T-helper 17 cell (primary cell): ENCODE measurements at regions not wholly inside any gene's neighbourhood (a gene's known extent, or its start where the extent isn't known, plus 50 kb on each side); places are given as distances from the start of the nearest gene placed in this dataset.
"Not testable (repeated sequence)": the region's sequence is repeated elsewhere in the genome, so short reads cannot be mapped to it uniquely, and the experiment has no call there.

ENCODE experiments used
- ATAC-seq: fragments of 150-1000 bp; cut with Tn5 transposase; 2 replicates; pipeline ENCODE4 v1.10.0; 2021; ENCODE audit warnings: mild to moderate bottlenecking, moderate library complexity
- DNase-seq, 3 donors: peaks; one replicate each; pipeline versions ENCODE4 v3.0.0 to v3.0.0-alpha.2; 2020 to 2021
- H3K9me3 ChIP-seq: one replicate; pipeline ENCODE4 v1.7.0; 2013; ENCODE audit warnings: low read length, mild to moderate bottlenecking; ENCODE audit not compliant: control insufficient read depth, poor library complexity, severe bottlenecking
- H3K27ac Mint-ChIP-seq: one replicate; pipeline ENCODE4 v1.8.0; 2022; ENCODE audit warnings: mild to moderate bottlenecking, moderate library complexity, mixed read lengths
- H3K27me3 Mint-ChIP-seq: one replicate; pipeline ENCODE4 v1.8.0; 2022; ENCODE audit warnings: mixed read lengths
- H3K36me3 Mint-ChIP-seq: one replicate; pipeline ENCODE4 v1.8.0; 2022; ENCODE audit warnings: low read depth, mixed read lengths
- H3K4me1 Mint-ChIP-seq: one replicate; pipeline ENCODE4 v1.8.0; 2022; ENCODE audit warnings: mild to moderate bottlenecking, mixed read lengths
- H3K4me3 Mint-ChIP-seq: one replicate; pipeline ENCODE4 v1.8.0; 2022; ENCODE audit warnings: mild to moderate bottlenecking, moderate library complexity, mixed read lengths

DNA sequence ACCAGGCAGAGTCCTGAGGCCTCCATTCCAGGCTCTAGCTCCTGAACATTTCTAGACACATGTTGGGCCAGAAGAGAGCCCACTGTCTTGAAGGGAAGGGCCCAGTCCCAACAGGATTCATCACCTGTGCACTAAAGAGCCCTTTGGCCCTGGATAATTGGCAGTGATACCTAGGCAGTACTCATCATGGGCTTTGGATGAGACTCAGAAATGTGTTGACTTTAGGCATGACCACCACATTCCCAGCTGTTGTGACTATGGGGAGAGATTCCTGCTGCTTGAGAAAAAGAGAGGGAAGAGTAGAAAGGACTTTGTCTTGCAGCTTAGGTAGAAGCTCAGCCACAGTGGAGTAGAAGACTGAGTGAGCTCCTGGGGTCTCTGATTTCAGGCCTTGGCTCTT, 138.4 kb upstream of the DAPK1 start:
- no peak overlapping the region for H3K27ac Mint-ChIP-seq
- ATAC-seq: no peak
- no peaks in the 10 kb centered on the region for H3K9me3 ChIP-seq
- no peaks in the 10 kb centered on the region for H3K4me1 Mint-ChIP-seq
- H3K36me3 Mint-ChIP-seq: no peaks in the 10 kb centered on the region
- H3K4me3 Mint-ChIP-seq: no peak overlapping the region
- peaks cover 19% of the 10 kb centered on the region for H3K27me3 Mint-ChIP-seq
- DNase-seq: no peak

DNA sequence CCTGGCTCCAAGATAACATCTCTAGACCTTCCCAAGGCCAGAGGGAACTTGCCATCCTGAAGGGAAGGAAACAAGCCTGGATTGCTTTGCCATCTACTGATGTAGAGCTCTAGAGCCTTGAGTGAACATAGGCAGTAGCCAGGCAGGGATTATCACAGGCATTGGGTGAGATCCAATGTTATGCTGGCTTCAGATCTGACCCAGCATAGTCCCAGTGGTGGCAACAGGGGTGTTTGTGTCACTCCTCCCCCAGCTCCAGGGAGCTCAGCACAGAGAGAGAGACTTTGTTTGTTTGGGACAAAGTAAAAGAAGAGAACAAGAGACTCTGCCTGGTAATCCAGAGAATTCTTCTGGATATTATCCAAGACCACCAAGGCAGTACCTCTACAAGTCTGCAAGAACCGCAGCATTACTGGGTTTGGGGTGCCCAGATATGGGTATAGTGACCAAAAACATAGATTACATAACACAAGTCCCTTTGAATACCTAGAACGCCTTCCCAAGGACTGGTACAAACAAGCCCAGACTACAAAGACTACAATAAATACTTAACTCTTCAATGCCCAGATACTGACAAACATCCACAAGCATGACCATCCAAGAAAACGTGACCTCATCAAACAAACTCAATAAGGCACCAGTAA, 137.6 kb upstream of the DAPK1 start:
- no peak overlapping the region for H3K27ac Mint-ChIP-seq

DNA sequence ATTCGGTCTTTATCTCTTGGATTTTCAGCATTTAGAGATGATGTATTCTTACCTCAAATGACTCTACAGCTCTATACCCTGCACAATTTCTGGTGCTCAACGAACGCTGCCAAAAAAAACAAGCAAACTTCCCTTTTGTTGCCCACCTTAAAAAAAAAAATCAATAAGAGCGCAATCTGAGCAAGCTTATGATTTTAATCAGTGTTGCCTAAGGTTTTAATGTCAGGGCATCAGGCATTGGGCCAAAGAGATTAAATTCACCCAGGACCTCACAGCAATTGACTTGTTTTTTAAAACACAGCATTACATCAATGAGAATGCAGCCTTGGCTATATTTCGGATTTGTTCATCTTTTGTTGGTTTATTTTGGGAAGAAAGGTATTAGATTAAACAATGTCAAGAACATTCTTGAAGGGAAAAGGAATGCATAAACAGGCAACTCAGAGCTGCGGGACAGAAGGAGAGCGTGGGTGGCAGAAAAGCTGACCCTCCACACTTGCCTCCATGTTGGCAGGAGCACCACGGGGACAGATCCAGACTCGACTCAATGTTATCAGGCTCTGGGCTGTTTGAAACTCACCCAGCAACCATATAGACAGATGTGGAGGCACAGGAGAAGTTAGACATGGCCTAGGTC, 127.5 kb upstream of the DAPK1 start:
- Mint-ChIP-seq H3K36me3 (no peaks in the 10 kb centered on the region), H3K27me3 (peaks cover 30% of the 10 kb centered on the region), H3K4me3 (no peak overlapping the region), H3K27ac (no peak overlapping the region), H3K4me1 (peaks cover 6% of the 10 kb centered on the region)
- DNase-seq: no peak
- no peaks in the 10 kb centered on the region for H3K9me3 ChIP-seq
- no peak for ATAC-seq

More for the DNA sequence above, 137.6 kb upstream of the DAPK1 start:
- ATAC-seq: no peak
- DNase-seq: no peak
- Mint-ChIP-seq H3K36me3 (no peaks in the 10 kb centered on the region), H3K4me3 (no peak overlapping the region), H3K27me3 (peaks cover 19% of the 10 kb centered on the region), H3K4me1 (no peaks in the 10 kb centered on the region)
- H3K9me3 ChIP-seq: no peaks in the 10 kb centered on the region

DNA sequence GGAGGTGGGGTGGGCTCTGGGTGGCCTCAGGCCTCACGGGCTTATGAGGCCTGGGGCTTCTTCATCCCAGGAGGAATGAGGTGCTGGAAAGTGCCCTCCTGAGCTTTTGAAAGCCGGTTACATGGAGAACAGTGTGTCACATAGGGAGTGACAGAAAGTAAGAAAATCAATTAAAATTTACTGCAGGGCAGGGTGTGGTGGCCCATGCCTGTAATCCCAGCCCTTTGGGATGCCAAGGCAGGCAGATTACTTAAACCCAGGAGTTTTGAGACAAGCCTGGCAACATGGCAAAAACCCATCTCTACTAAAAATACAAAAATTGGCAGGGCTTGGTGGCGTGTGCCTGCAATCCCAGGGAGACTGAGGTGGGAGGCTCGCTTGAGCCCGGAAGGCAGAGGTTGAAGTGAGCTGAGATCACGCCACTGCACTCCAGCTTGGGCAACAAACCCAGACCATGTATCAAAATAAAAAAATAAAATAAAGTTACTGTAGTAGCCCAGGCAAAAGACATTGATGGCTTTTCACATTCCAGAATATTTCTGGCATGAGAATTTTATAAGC, 125.8 kb upstream of the DAPK1 start:
- Mint-ChIP-seq H3K27ac (no peak overlapping the region), H3K4me3 (no peak overlapping the region), H3K27me3 (peaks cover 41% of the 10 kb centered on the region), H3K4me1 (peaks cover 6% of the 10 kb centered on the region), H3K36me3 (no peaks in the 10 kb centered on the region)
- ATAC-seq (no peak), DNase-seq (no peak)
- no peaks in the 10 kb centered on the region for H3K9me3 ChIP-seq

DNA sequence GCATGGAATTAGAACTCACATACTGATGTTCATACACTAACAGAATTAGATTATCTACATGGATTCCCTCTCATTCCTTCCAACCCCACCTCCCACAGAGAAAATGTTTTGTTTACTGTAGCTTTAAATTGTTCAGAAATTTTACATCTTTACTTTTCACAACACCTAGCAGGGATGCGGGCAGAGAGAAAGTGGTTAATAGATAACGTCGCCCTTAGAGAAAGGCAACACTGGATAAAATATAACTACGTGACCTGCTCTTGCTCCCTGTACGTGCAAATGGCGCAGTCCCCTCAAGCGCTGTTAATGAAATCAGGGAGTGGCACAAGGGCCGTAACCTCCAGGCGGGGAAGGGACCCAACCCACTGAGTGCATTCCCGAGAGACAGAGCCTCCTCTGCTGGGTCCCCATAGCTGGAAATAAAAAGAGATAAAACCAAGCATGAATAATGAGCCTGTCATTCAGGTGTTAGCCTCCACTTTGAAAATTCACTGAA, 125.3 kb upstream of the DAPK1 start:
- Mint-ChIP-seq H3K4me3 (no peak overlapping the region), H3K27ac (no peak overlapping the region), H3K27me3 (peaks cover 44% of the 10 kb centered on the region), H3K36me3 (no peaks in the 10 kb centered on the region), H3K4me1 (peaks cover 6% of the 10 kb centered on the region)
- ATAC-seq (no peak), DNase-seq (no peak)
- no peaks in the 10 kb centered on the region for H3K9me3 ChIP-seq

DNA sequence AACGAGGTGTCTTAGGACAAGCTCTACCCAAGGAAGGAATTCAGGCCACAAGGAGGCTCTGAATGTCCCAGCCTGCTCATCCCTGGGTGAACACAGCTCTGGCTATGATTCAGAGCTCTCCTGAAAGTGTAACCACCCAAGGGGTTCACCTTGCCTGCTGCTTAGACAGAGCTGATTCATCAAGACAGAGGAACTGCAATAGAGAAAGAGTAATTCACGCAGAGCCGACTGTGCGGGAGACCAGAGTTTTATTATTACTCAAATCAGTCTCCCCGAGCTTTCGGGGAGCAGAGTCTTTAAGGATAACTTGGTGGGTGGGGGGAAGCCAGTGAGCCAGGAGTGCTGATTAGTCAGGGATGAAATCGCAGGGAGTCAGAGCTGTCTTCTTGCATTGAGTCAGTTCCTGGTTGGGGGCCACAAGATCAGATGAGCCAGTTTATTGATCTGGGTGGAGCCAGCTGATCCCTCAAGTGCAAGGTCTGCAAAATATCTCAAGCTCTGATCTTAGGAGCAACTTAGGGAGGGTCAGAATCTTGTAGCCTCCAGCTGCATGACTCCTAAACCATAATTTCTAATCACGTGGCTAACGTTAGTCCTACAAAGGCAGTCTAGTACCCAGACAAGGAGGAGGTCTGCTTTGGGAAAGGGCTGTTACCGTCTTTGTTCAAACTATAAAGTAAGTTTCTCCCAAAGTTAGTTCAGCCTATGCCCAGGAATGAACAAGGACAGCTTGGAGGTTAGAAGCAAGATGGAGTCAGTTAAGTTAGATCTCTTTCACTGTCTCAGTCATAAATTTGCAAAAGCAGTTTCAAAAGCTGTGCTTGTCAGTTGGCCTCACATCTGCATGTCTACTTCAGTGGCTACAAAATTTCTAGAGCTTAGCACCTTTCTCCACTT, 123.4 kb upstream of the DAPK1 start:
- H3K27ac Mint-ChIP-seq, H3K9me3 ChIP-seq, H3K4me1 Mint-ChIP-seq, H3K36me3 Mint-ChIP-seq, ATAC-seq, H3K4me3 Mint-ChIP-seq, DNase-seq: not testable (repeated sequence)
- H3K27me3 Mint-ChIP-seq: peaks cover 44% of the 10 kb centered on the region

DNA sequence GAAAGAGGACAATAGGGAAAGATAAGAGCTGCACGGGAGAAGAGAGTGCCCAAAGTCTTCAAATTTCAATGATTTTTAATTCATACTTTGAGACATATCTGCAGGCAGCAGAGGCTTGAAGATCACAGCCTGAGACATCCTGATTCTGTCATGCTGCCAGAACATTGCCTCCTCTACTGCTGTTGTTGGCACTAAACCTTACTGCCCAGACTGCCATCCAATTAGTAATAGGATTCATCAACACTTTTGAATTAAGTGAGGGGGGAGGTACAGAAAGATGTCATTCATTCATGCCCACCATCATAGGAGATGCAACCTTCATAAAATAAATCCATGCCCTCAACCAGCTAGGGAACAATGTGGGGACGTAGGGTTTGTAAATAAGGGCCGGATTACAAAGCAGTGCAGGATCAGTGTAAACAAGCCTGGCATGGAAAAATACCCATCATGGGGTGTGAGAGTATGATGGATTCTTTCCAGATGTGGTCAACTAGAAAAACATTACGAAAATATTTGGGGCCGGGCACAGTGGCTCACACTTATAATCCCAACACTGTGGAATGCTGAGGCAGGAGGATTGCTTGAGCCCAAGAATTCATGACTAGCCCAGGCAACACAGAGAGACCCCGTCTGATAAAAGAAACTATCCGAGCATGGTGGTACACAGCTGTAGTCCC, 122.1 kb upstream of the DAPK1 start:
- no peak for ATAC-seq
- H3K4me3 Mint-ChIP-seq: no peak overlapping the region
- DNase-seq: no peak
- peaks cover 42% of the 10 kb centered on the region for H3K27me3 Mint-ChIP-seq
- no peaks in the 10 kb centered on the region for H3K36me3 Mint-ChIP-seq
- H3K27ac Mint-ChIP-seq: no peak overlapping the region
- no peaks in the 10 kb centered on the region for H3K9me3 ChIP-seq
- H3K4me1 Mint-ChIP-seq: peaks cover 6% of the 10 kb centered on the region

DNA sequence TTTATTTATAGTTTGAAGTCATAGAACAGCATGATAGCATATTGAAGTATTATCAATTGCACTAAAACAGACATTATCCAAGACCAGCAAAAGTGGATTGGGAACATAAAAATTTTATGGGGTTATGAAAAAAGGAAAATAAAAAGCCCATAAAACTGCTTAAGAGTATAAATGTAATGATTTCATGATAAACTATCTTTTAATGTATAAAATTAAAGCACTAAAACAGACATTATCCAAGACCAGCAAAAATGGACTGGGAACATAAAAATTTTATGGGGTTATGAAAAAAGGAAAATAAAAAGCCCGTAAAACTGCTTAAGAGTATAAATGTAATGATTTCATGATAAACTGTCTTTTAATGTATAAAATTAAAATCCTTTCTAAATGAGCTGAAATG, 119.0 kb upstream of the DAPK1 start:
- peaks cover 34% of the 10 kb centered on the region for H3K27me3 Mint-ChIP-seq
- ATAC-seq: no peak
- no peaks in the 10 kb centered on the region for H3K36me3 Mint-ChIP-seq
- no peak for DNase-seq
- H3K4me1 Mint-ChIP-seq: peaks cover 5% of the 10 kb centered on the region
- H3K27ac Mint-ChIP-seq: no peak overlapping the region
- H3K9me3 ChIP-seq: no peaks in the 10 kb centered on the region
- no peak overlapping the region for H3K4me3 Mint-ChIP-seq

DNA sequence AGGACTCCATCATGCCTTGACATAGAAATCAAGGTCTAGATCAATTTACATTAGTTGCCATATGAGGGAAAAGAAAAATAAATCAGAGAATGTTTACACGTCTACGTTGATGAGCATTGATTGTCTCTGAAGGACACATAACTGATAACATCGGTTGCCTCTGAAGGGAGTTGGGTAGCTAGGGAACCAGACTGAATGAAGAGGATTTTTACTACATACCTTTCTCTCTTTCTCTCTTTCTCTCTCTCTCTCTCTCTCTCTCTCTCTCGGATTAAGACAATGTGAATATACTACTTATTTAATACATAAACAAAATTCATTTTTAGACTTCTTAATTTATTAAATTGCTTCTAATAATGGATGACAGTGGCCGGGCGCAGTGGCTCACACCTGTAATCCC, 118.4 kb upstream of the DAPK1 start:
- no peaks in the 10 kb centered on the region for H3K36me3 Mint-ChIP-seq
- H3K27me3 Mint-ChIP-seq: peaks cover 33% of the 10 kb centered on the region
- no peaks in the 10 kb centered on the region for H3K4me1 Mint-ChIP-seq
- ATAC-seq (no peak), DNase-seq (no peak)
- H3K4me3 Mint-ChIP-seq: no peak overlapping the region
- no peak overlapping the region for H3K27ac Mint-ChIP-seq
- H3K9me3 ChIP-seq: no peaks in the 10 kb centered on the region

DNA sequence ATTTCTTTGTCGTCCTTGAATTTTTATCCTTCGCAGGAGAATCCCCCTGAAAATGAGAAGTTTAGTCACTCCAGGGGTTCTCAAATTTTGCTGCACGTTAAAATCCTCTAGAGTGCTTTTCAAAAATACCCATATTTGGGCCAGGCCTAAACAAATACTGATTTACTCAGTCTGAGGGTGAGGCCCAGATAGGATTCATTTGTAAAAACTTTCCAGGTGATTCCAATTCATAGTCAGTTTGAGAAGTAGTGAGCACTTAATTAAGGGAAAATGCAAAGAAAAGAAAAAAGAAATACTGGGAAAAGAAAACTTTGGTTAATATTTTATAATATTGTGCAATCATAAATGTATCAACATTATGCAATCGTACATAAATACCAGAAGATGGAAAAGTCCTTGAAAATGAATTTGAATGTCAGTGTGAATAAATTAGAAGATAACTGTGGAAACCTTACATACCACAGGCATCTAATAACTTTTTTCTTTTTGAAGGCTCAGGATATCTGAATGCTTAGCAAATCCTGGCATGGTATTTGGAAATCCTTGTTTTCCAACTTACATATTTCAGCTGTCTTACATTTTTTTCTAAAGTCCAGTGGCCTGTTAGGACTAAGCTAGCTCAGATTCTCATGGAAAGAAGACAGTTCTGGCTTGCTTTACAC, 116.5 kb upstream of the DAPK1 start:
- DNase-seq (no peak), ATAC-seq (no peak)
- H3K4me3 Mint-ChIP-seq: no peak overlapping the region
- H3K9me3 ChIP-seq: no peaks in the 10 kb centered on the region
- H3K27me3 Mint-ChIP-seq: peaks cover 26% of the 10 kb centered on the region
- H3K36me3 Mint-ChIP-seq: no peaks in the 10 kb centered on the region
- H3K4me1 Mint-ChIP-seq: no peaks in the 10 kb centered on the region
- no peak overlapping the region for H3K27ac Mint-ChIP-seq

DNA sequence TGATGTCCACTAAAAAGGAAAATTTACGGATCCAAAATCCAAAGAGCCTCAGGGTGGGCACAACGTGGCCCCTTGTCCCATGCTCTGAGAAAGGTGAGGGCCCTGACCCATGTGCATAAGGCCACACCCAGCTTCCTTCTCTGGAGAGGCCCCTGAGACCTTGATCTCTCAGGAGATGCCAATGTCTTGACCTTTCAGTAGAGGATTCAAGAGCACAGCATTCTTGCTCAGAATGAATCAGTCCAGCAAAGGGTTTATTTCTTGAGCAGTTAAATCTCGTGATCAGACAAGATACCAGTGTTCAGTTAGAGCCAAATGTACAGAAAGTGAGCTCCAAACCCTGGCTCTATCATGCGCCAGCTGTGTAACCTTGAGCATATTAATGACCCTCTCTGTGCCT, 115.9 kb upstream of the DAPK1 start:
- Mint-ChIP-seq H3K27ac (no peak overlapping the region), H3K4me1 (no peaks in the 10 kb centered on the region), H3K36me3 (no peaks in the 10 kb centered on the region), H3K4me3 (no peak overlapping the region), H3K27me3 (peaks cover 25% of the 10 kb centered on the region)
- no peaks in the 10 kb centered on the region for H3K9me3 ChIP-seq
- ATAC-seq (no peak), DNase-seq (no peak)

DNA sequence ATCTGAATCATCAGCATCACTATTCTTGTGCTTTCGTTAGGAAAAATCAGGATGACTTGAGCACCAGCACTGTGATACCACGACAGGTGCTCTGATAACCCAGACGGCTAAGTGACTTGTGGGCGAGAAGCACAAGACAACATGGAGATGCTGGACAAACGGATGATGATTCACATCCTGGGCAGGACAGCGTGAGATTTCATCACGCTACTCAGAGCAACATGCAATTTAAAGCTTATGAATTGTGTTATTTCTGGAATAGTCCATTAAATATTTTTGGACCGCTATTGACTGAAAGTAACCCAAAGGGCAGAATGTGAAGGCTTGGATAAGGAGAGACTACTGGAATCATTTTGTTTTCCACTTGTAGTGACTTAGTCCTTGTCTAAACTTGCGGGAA, 114.8 kb upstream of the DAPK1 start:
- H3K4me1 Mint-ChIP-seq: no peaks in the 10 kb centered on the region
- H3K9me3 ChIP-seq: no peaks in the 10 kb centered on the region
- ATAC-seq: no peak
- peaks cover 20% of the 10 kb centered on the region for H3K27me3 Mint-ChIP-seq
- DNase-seq: no peak
- H3K4me3 Mint-ChIP-seq: no peak overlapping the region
- H3K27ac Mint-ChIP-seq: no peak overlapping the region
- no peaks in the 10 kb centered on the region for H3K36me3 Mint-ChIP-seq
